HL-60 (cell line): ENCODE measurements at regions not wholly inside any gene's neighbourhood (a gene's known extent, or its start where the extent isn't known, plus 50 kb on each side); places are given as distances from the start of the nearest gene placed in this dataset.

Experiments
- DNase-seq, 2 experiments: peaks; one replicate each; pipeline ENCODE4 v3.0.0-alpha.2; 2010 to 2020; ENCODE audit warnings: low read depth in 1 of 2, low spot score in 1 of 2
- H3K27ac ChIP-seq: fragments of 250-450 bp; sonication (Bioruptor Pico); replicated peaks from 2 replicates; pipeline ENCODE4 v1.5.1; 2020; ENCODE audit warnings: mild to moderate bottlenecking, moderate library complexity
- H3K27me3 ChIP-seq: fragments of 250-450 bp; sonication (Bioruptor Pico); 2 replicates; pipeline ENCODE4 v1.5.1; 2021; ENCODE audit warnings: mild to moderate bottlenecking, moderate library complexity; ENCODE audit not compliant: insufficient read depth, poor library complexity, severe bottlenecking
- H3K4me3 ChIP-seq: replicated peaks from 2 replicates; pipeline ENCODE4 v1.5.1; 2011; ENCODE audit warnings: mild to moderate bottlenecking, control low read depth, low read length; ENCODE audit not compliant: insufficient read depth
- CTCF ChIP-seq: IDR thresholded peaks from one replicate; pipeline ENCODE4 v1.5.1; 2011; ENCODE audit warnings: low read length, control low read depth, inconsistent platforms; ENCODE audit not compliant: insufficient read depth
- GABPA ChIP-seq: IDR thresholded peaks from 2 replicates; pipeline ENCODE4 v1.6.1; 2012; ENCODE audit warnings: low read depth
- POLR2AphosphoS5 ChIP-seq: IDR thresholded peaks from 2 replicates; pipeline ENCODE4 v1.6.1; 2012; ENCODE audit warnings: low read depth
- REST ChIP-seq: IDR thresholded peaks from 2 replicates; pipeline ENCODE4 v1.6.1; 2012; ENCODE audit warnings: low read depth; ENCODE audit not compliant: insufficient replicate concordance
- SPI1 ChIP-seq: IDR thresholded peaks from 2 replicates; pipeline ENCODE4 v1.6.1; 2012; ENCODE audit warnings: low read depth, mild to moderate bottlenecking, borderline replicate concordance

GRCh38 chr10:108861181-108861754, 1062.0 kb downstream of the XPNPEP1 start:
- DNase-seq: no peak
- no peak overlapping the region for H3K4me3 ChIP-seq
- TF ChIP-seq SPI1: no peak
- TF ChIP-seq CTCF: no peak
- no peaks in the 10 kb centered on the region for H3K27me3 ChIP-seq
- no peak overlapping the region for H3K27ac ChIP-seq

- TF ChIP-seq POLR2AphosphoS5: no peak
- no peak for TF ChIP-seq CTCF
- TF ChIP-seq REST: no peak
- no peak for TF ChIP-seq GABPA
- TF ChIP-seq SPI1: no peak
- no peak for DNase-seq
- no peak overlapping the region for H3K27ac ChIP-seq
- H3K4me3 ChIP-seq: no peak overlapping the region
- H3K27me3 ChIP-seq: no peaks in the 10 kb centered on the region
Measured at GRCh38 chr10:108852211-108852610, 1071.1 kb downstream of the XPNPEP1 start.

- Histone ChIP-seq H3K27ac (no peak overlapping the region), H3K4me3 (no peak overlapping the region)
- peak; percentile 88 for TF ChIP-seq SPI1
- TF ChIP-seq CTCF: no peak
Measured at GRCh38 chr10:108850138-108850854, 1073.0 kb downstream of the XPNPEP1 start.

GRCh38 chr10:108849688-108850087, 1073.6 kb downstream of the XPNPEP1 start:
- Histone ChIP-seq H3K4me3 (no peak overlapping the region), H3K27me3 (no peaks in the 10 kb centered on the region), H3K27ac (no peak overlapping the region)
- TF ChIP-seq POLR2AphosphoS5: no peak
- DNase-seq: no peak

More at GRCh38 chr10:108850138-108850854, 1073.0 kb downstream of the XPNPEP1 start:
- no peak for DNase-seq
- no peaks in the 10 kb centered on the region for H3K27me3 ChIP-seq

- no peaks in the 10 kb centered on the region for H3K27me3 ChIP-seq
- TF ChIP-seq REST: no peak
- no peak for TF ChIP-seq GABPA
- TF ChIP-seq POLR2AphosphoS5: no peak
- no peak for TF ChIP-seq SPI1
- no peak for TF ChIP-seq CTCF
- no peak overlapping the region for H3K27ac ChIP-seq
- DNase-seq: no peak
- no peak overlapping the region for H3K4me3 ChIP-seq
Measured at GRCh38 chr10:108849186-108849585, 1074.1 kb downstream of the XPNPEP1 start.
